ENCODE measurements at regions not wholly inside any gene's neighbourhood (a gene's known extent, or its start where the extent isn't known, plus 50 kb on each side); places are given as distances from the start of the nearest gene placed in this dataset.

DNA sequence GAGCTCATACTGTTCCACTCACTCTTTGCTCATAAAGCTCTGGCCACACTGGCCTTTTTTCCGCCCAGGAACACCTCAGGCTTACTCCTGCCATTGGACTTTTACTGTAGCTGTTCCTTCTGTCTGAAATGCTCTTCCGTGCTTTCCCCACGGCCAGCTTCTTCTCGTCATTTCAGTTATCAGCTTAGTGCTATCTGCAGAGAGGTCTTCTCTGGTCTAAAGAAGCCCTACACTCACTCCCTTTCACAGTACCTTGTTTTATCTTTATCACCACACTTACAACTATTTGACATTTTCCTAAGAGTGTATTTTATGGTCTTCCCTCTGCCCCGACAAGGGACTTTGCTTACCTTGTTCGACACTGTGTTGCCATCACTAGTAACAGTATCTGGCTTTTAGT is 388.1 kb upstream of the SPRED2 start:
- TF ChIP-seq, protein P1, sequence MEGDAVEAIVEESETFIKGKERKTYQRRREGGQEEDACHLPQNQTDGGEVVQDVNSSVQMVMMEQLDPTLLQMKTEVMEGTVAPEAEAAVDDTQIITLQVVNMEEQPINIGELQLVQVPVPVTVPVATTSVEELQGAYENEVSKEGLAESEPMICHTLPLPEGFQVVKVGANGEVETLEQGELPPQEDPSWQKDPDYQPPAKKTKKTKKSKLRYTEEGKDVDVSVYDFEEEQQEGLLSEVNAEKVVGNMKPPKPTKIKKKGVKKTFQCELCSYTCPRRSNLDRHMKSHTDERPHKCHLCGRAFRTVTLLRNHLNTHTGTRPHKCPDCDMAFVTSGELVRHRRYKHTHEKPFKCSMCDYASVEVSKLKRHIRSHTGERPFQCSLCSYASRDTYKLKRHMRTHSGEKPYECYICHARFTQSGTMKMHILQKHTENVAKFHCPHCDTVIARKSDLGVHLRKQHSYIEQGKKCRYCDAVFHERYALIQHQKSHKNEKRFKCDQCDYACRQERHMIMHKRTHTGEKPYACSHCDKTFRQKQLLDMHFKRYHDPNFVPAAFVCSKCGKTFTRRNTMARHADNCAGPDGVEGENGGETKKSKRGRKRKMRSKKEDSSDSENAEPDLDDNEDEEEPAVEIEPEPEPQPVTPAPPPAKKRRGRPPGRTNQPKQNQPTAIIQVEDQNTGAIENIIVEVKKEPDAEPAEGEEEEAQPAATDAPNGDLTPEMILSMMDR (conservative IDR thresholded peaks at IDR 0.05; ENCODE audit: low read depth, low read length), result no peak
- DNase-seq (ENCODE audit: low read depth), result no peak
- H3K4me3 ChIP-seq (ENCODE audit: low read depth, low read length), result no peak overlapping the region

GRCh38 chr2:65819963-65820362 is 387.6 kb upstream of the SPRED2 start:
- TF ChIP-seq, protein P1 (conservative IDR thresholded peaks at IDR 0.05; ENCODE audit: low read depth, low read length), result no peak
- no peak overlapping the region for H3K4me3 ChIP-seq (ENCODE audit: low read depth, low read length)
- DNase-seq (ENCODE audit: low read depth), result no peak

DNA sequence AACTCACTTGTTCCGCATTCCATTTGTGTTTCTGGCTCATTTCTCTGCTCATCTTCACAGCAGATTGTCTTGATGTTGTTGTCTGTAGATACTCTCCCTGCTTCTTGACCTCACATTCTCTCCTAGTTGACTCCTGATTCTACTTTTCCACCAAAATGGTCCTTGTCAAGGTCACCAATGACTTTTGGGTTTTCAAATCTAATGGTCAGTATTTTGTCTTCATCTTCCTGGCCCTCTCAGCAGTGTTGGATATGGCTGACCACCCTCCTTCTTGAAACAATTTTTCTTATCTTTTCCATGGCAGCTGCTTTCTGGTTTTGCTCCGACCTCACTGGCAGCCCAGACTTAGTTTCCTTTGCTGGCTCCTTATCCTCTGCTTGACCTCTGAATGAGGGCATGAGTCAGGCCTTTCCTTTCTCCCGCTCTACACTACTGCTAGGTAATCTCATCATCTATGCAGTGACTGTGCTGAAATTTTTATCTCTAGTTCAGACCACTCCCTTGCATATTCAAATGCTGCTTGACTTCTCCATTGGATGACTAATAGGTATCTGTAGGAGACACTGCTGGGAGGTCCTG is 386.6 kb upstream of the SPRED2 start:
- TF ChIP-seq, protein P1 (conservative IDR thresholded peaks at IDR 0.05; ENCODE audit: low read depth, low read length), result no peak
- no peak overlapping the region for H3K4me3 ChIP-seq (ENCODE audit: low read depth, low read length)
- no peak for DNase-seq (ENCODE audit: low read depth)

DNA sequence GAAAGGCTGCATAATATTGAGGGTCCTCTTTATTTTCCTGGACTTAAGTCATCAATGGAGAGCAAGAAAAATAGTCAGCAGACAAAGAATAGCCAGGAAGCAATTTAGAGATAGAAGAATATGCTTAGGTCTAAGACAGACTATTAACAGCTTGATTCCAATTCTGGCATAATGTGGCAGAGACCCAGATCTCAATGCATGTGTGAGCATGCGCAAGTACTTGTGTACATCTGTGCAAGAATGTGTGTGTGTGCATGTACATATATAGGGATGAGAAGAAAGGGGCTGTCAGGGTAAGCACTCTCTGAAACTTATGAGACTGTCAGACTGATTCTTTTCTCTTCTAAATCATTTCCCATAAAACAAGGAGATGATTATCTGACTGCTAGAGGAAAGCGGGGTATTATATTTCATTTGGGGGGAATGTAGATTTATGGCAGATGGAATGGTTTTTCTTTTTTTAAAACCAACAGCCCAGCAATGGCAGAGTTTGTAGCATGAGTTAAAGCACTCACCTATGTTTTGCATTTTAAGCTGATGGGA is 381.3 kb upstream of the SPRED2 start:
- no peak overlapping the region for H3K4me3 ChIP-seq (ENCODE audit: low read depth, low read length)
- DNase-seq (ENCODE audit: low read depth), result no peak
- TF ChIP-seq, protein P1 (conservative IDR thresholded peaks at IDR 0.05; ENCODE audit: low read depth, low read length), result no peak

DNA sequence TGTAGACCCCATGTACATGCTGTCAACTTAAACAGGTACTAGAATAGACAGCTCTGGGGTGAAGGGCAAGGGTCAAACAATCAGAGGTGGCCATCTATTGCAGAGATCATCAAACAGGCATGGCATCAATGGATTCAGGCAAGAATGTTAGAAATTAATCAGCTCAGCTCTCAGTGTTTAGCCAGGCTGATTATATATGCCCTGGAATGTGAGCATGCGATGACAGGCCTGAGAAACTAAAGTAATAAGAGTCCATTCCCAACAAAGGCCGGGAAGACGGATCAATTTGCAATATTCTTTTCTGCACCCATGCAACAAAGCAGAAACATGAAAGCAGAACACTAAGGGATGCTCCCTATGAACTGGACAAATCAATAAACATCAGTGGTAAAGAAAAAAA is 380.5 kb upstream of the SPRED2 start:
- no peak for DNase-seq (ENCODE audit: low read depth)
- TF ChIP-seq, protein P1 (conservative IDR thresholded peaks at IDR 0.05; ENCODE audit: low read depth, low read length), result no peak

GRCh38 chr2:65807942-65808341 is 375.5 kb upstream of the SPRED2 start:
- no peak for DNase-seq (ENCODE audit: low read depth)
- no peak overlapping the region for H3K4me3 ChIP-seq (ENCODE audit: low read depth, low read length)
- TF ChIP-seq, protein P1 (conservative IDR thresholded peaks at IDR 0.05; ENCODE audit: low read depth, low read length), result no peak

More for the DNA sequence above, 380.5 kb upstream of the SPRED2 start:
- H3K4me3 ChIP-seq (ENCODE audit: low read depth, low read length), result no peak overlapping the region

DNA sequence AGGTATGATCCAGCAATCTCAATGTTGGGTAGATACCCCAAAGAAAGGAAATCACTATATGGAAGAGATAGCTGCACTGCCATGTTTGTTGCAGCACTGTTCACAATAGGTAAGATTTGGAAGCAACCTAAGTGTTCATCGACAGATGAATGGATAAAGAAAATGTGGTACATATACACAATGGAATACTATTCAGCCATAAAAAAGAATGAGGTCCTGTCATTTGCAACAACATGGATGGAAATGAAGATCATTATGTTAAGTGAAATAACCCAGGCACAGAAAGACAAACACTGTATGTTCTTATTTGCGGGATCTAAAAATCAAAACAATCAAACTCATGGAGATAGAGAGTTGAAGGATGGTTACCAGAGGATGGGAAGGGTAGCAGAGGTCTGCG is 372.4 kb upstream of the SPRED2 start:
- no peak overlapping the region for H3K4me3 ChIP-seq (ENCODE audit: low read depth, low read length)
- no peak for DNase-seq (ENCODE audit: low read depth)
- TF ChIP-seq, protein P1 (conservative IDR thresholded peaks at IDR 0.05; ENCODE audit: low read depth, low read length), result no peak

All from choroid plexus epithelial cell (primary cell).